ENCODE measurements at regions not wholly inside any gene's neighbourhood (a gene's known extent, or its start where the extent isn't known, plus 50 kb on each side); places are given as distances from the start of the nearest gene placed in this dataset.
"Not testable (repeated sequence)": the region's sequence is repeated elsewhere in the genome, so short reads cannot be mapped to it uniquely, and the experiment has no call there.

GRCh38 chr20:30288346-30288745, 969.1 kb upstream of the DEFB115 start:
- H3K4me3 ChIP-seq = no peak overlapping the region
- no peaks in the 10 kb centered on the region for H3K27me3 ChIP-seq
- peaks cover 0 to 12% of the 10 kb centered on the region in 2 donors for H3K9me3 ChIP-seq
- no peak for DNase-seq (ENCODE audit: low spot score in 2 of 2)
- H3K36me3 ChIP-seq = no peaks in the 10 kb centered on the region
- no peak for TF ChIP-seq POLR2A (IDR thresholded peaks at IDR 0.05)
- no peak for TF ChIP-seq POLR2AphosphoS5 (IDR thresholded peaks at IDR 0.05)
- TF ChIP-seq CTCF (IDR thresholded peaks at IDR 0.05) = no peak
- intact Hi-C loops (cut with DNase I; ENCODE audit: low total_unique reads) = no loop called here
- no peak overlapping the region for H3K27ac ChIP-seq
- no peaks in the 10 kb centered on the region for H3K4me1 ChIP-seq

- intact Hi-C loops (cut with DNase I; ENCODE audit: low total_unique reads); H3K27ac ChIP-seq; H3K36me3 ChIP-seq; DNase-seq (ENCODE audit: low spot score in 2 of 2); H3K27me3 ChIP-seq; H3K4me1 ChIP-seq: not testable (repeated sequence)
- Histone ChIP-seq H3K9me3 (peaks cover 0 to 12% of the 10 kb centered on the region in 2 donors), H3K4me3 (peak overlapping the region in 1 of 3 donors; percentile 28)
These were observed 968.4 kb upstream of the DEFB115 start for GRCh38 chr20:30289049-30289448.

GRCh38 chr20:30289711-30290141, 967.7 kb upstream of the DEFB115 start:
- peaks cover 0 to 12% of the 10 kb centered on the region in 2 donors for H3K9me3 ChIP-seq
- H3K27ac ChIP-seq; H3K4me1 ChIP-seq; DNase-seq (ENCODE audit: low spot score in 2 of 2); intact Hi-C loops (cut with DNase I; ENCODE audit: low total_unique reads); H3K27me3 ChIP-seq; H3K36me3 ChIP-seq: not testable (repeated sequence)
- peak overlapping the region in 2 of 3 donors; percentile 26 to 28 for H3K4me3 ChIP-seq

GRCh38 chr20:30290361-30291063, 967.0 kb upstream of the DEFB115 start:
- H3K36me3 ChIP-seq; H3K27ac ChIP-seq; DNase-seq (ENCODE audit: low spot score in 2 of 2); H3K27me3 ChIP-seq; intact Hi-C loops (cut with DNase I; ENCODE audit: low total_unique reads); H3K4me1 ChIP-seq: not testable (repeated sequence)
- Histone ChIP-seq H3K4me3 (peak overlapping the region in 2 of 3 donors; percentile 26 to 28), H3K9me3 (peaks cover 0 to 12% of the 10 kb centered on the region in 2 donors)

DNA sequence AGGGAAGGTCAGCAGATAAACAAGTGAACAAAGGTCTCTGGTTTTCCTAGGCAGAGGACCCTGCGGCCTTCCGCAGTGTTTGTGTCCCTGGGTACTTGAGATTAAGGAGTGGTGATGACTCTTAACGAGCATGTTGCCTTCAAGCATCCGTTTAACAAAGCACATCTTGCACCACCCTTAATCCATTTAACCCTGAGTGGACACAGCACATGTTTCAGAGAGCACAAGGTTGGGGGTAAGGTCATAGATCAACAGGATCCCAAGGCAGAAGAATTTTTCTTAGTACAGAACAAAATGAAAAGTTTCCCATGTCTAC, 966.4 kb upstream of the DEFB115 start:
- H3K36me3 ChIP-seq; H3K4me3 ChIP-seq; H3K4me1 ChIP-seq; intact Hi-C loops (cut with DNase I; ENCODE audit: low total_unique reads); H3K27ac ChIP-seq; H3K27me3 ChIP-seq; DNase-seq (ENCODE audit: low spot score in 2 of 2): not testable (repeated sequence)
- H3K9me3 ChIP-seq = peaks cover 0 to 12% of the 10 kb centered on the region in 2 donors

GRCh38 chr20:30291686-30292085, 965.8 kb upstream of the DEFB115 start:
- peaks cover 0 to 12% of the 10 kb centered on the region in 2 donors for H3K9me3 ChIP-seq
- H3K4me1 ChIP-seq; DNase-seq (ENCODE audit: low spot score in 2 of 2); H3K27ac ChIP-seq; intact Hi-C loops (cut with DNase I; ENCODE audit: low total_unique reads); H3K27me3 ChIP-seq; H3K36me3 ChIP-seq; H3K4me3 ChIP-seq: not testable (repeated sequence)

DNA sequence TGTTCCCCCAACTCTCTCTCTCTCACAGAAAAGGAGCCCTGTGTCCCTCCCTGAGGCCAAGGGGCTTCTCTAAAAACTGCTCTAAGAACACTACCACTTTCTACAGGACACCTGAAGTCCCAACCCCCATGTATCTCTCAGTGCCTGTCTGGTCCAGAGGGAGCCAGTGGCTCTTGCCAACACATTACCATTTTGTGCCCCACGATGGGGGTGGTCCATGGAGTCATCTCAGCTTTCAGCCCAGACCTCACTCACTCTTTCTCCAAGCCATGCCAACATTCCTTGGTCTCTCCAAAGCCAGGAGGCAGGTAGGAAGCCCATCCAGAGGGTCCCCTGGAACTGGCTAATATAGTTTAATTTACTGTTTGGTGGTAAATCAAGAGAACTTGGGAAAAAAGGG, 962.1 kb upstream of the DEFB115 start:
- H3K27ac ChIP-seq; intact Hi-C loops (cut with DNase I; ENCODE audit: low total_unique reads); H3K4me1 ChIP-seq; DNase-seq (ENCODE audit: low spot score in 2 of 2); H3K4me3 ChIP-seq; H3K27me3 ChIP-seq; H3K36me3 ChIP-seq: not testable (repeated sequence)
- peaks cover 0 to 10% of the 10 kb centered on the region in 2 donors for H3K9me3 ChIP-seq

GRCh38 chr20:30295967-30296366, 961.5 kb upstream of the DEFB115 start:
- H3K36me3 ChIP-seq; H3K27me3 ChIP-seq; intact Hi-C loops (cut with DNase I; ENCODE audit: low total_unique reads); DNase-seq (ENCODE audit: low spot score in 2 of 2); H3K9me3 ChIP-seq; H3K27ac ChIP-seq; H3K4me1 ChIP-seq; H3K4me3 ChIP-seq: not testable (repeated sequence)

DNA sequence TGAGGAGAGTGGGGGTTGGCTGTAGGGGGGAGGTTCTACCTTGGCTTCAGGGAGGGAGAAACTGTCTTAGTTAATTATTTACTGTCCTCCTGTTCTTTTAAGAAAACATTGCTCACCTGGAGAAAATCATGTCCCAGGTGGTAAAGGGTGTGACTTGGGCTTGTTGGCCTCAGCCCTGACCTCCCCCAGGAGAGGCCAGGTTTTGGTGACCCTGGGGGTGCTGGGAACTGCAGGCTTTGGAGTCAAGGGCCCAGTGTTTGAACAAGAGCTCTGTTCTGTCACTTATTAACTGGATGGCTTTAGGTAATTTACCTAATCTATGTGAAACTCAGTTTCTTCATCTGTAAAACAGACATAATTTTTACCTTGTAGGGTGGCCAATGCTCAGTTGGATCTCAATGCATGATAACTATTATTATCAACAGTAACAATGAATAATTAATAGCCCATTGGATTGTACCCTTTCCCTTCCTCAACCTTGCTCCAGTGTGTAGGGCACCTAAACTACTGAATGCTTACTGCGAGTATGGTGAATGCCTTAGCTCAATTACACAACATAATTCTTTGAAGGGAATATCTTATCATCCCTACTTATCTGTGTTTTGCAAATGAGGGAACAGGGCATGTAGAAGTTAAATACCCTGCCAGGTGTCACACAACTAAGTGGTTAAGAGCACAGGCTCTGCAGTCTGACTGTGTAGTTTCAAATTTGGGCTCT, 959.4 kb upstream of the DEFB115 start:
- H3K27ac ChIP-seq; DNase-seq (ENCODE audit: low spot score in 2 of 2); H3K27me3 ChIP-seq; intact Hi-C loops (cut with DNase I; ENCODE audit: low total_unique reads); H3K9me3 ChIP-seq; H3K4me3 ChIP-seq; H3K36me3 ChIP-seq; H3K4me1 ChIP-seq: not testable (repeated sequence)

GRCh38 chr20:30300220-30300642, 957.2 kb upstream of the DEFB115 start:
- H3K4me3 ChIP-seq; H3K27ac ChIP-seq; H3K27me3 ChIP-seq; DNase-seq (ENCODE audit: low spot score in 2 of 2); H3K9me3 ChIP-seq; H3K36me3 ChIP-seq; H3K4me1 ChIP-seq; intact Hi-C loops (cut with DNase I; ENCODE audit: low total_unique reads): not testable (repeated sequence)

GRCh38 chr20:30302786-30303185, 954.7 kb upstream of the DEFB115 start:
- H3K4me3 ChIP-seq; H3K36me3 ChIP-seq; DNase-seq (ENCODE audit: low spot score in 2 of 2); H3K27ac ChIP-seq; intact Hi-C loops (cut with DNase I; ENCODE audit: low total_unique reads); H3K4me1 ChIP-seq; H3K9me3 ChIP-seq; H3K27me3 ChIP-seq: not testable (repeated sequence)

- H3K4me3 ChIP-seq; H3K36me3 ChIP-seq; H3K27me3 ChIP-seq; H3K27ac ChIP-seq; intact Hi-C loops (cut with DNase I; ENCODE audit: low total_unique reads); H3K9me3 ChIP-seq; DNase-seq (ENCODE audit: low spot score in 2 of 2); H3K4me1 ChIP-seq: not testable (repeated sequence)
These were observed 947.5 kb upstream of the DEFB115 start for GRCh38 chr20:30309938-30310337.

All from breast epithelium (tissue), 4 donors.